Natural killer cell (primary cell): ENCODE measurements at regions not wholly inside any gene's neighbourhood (a gene's known extent, or its start where the extent isn't known, plus 50 kb on each side); places are given as distances from the start of the nearest gene placed in this dataset.

Source experiments
- ATAC-seq, 3 donors: fragments of 150-1000 bp in 2 of 3; fragments of 200-7000 bp in 1 of 3; cut with Tn5 transposase; 1 replicate in 1 of 3; 2 replicates in 2 of 3; pipeline ENCODE4 v1.10.0; 2021; ENCODE audit warnings: mild to moderate bottlenecking in 2 of 3, moderate library complexity in 2 of 3
- DNase-seq, 2 donors: peaks; one replicate each; pipeline versions ENCODE4 v3.0.0 to v3.0.0-alpha.2; 2013 to 2021; ENCODE audit warnings: mixed read lengths in 1 of 2
- H3K27ac ChIP-seq: one replicate; pipeline ENCODE4 v1.5.1; 2013; ENCODE audit warnings: mild to moderate bottlenecking, low read length
- H3K27me3 ChIP-seq: one replicate; pipeline ENCODE4 v1.6.1; 2013; ENCODE audit warnings: low read length; ENCODE audit not compliant: control insufficient read depth, insufficient read depth
- H3K36me3 ChIP-seq: one replicate; pipeline ENCODE4 v1.6.1; 2013; ENCODE audit warnings: low read length; ENCODE audit not compliant: control insufficient read depth, insufficient read depth
- H3K4me1 ChIP-seq: one replicate; pipeline ENCODE4 v1.6.1; 2013; ENCODE audit warnings: low read length; ENCODE audit not compliant: control insufficient read depth, insufficient read depth
- H3K4me3 ChIP-seq: one replicate; pipeline ENCODE4 v1.5.1; 2013; ENCODE audit warnings: low read length
- H3K9me3 ChIP-seq: one replicate; pipeline ENCODE4 v1.6.1; 2013; ENCODE audit warnings: low read length; ENCODE audit not compliant: control insufficient read depth, insufficient read depth
- H3K27ac Mint-ChIP-seq, 2 donors: one replicate each; pipeline ENCODE4 v1.8.0; 2022; ENCODE audit warnings: mild to moderate bottlenecking in 2 of 2, mixed read lengths in 2 of 2, moderate library complexity in 1 of 2
- H3K27me3 Mint-ChIP-seq, 2 donors: one replicate each; pipeline ENCODE4 v1.8.0; 2022; ENCODE audit warnings: low read depth in 2 of 2, mixed read lengths in 2 of 2
- H3K36me3 Mint-ChIP-seq: one replicate; pipeline ENCODE4 v1.8.0; 2022; ENCODE audit warnings: mixed read lengths
- H3K4me1 Mint-ChIP-seq, 2 donors: one replicate each; pipeline ENCODE4 v1.8.0; 2022; ENCODE audit warnings: mixed read lengths in 2 of 2
- H3K4me3 Mint-ChIP-seq: one replicate; pipeline ENCODE4 v1.8.0; 2022; ENCODE audit warnings: mild to moderate bottlenecking, moderate library complexity, mixed read lengths
- H3K9me3 Mint-ChIP-seq, 2 donors: one replicate each; pipeline ENCODE4 v1.8.0; 2022; ENCODE audit warnings: mixed read lengths in 2 of 2
- WGBS: methylation state at CpG from one replicate; pipeline ENCODE4 v1.1.7; 2013; ENCODE audit warnings: missing lambda C conversion rate; ENCODE audit not compliant: insufficient coverage; 5-methylcytosine and 5-hydroxymethylcytosine counted together
- intact Hi-C: fragments of 100-400 bp; cut with micrococcal nuclease; formaldehyde crosslinking; loops from one replicate; pipeline ENCODE4 v1.14.2; 2022
- TF ChIP-seq, protein P1 (sequence below): fragments of 200-600 bp; IDR thresholded peaks from one replicate; pipeline ENCODE4 v1.8.0; 2022; ENCODE audit warnings: antibody characterized with exemption

DNA sequence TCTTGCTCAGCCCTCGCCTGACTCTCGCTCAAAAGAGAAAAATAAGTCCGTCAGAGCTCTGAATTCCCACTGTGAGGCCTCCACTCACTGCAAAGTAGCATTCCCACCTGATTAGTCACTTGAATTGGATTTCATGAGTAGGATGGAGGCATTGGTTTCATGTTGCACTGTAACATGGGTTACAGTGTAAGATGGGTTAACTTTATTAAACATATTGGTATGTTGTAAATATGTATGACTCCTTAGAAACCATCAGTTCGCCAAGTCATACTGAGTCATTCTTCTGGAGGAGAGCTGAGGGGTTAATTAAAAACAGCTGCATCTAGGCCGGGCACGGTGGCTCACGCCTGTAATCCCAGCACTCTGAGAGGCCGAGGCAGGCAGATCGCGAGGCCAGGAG is 93.8 kb upstream of the BNC2 start:
- H3K9me3 ChIP-seq, result peaks cover 4% of the 10 kb centered on the region
- no peaks in the 10 kb centered on the region for H3K27me3 ChIP-seq
- no peak for ATAC-seq
- no peak for DNase-seq
- WGBS, result 98% methylated on average over 10 of the region's 10 CpGs
- H3K4me3 Mint-ChIP-seq, result no peak overlapping the region
- H3K27ac ChIP-seq, result no peak overlapping the region
- H3K4me3 ChIP-seq, result no peak overlapping the region
- no peaks in the 10 kb centered on the region for H3K36me3 Mint-ChIP-seq
- H3K9me3 Mint-ChIP-seq, result peaks cover 0 to 3% of the 10 kb centered on the region in 2 donors
- no peaks in the 10 kb centered on the region for H3K36me3 ChIP-seq
- peaks cover 0 to 3% of the 10 kb centered on the region in 2 donors for H3K27me3 Mint-ChIP-seq
- H3K4me1 Mint-ChIP-seq, result no peaks in the 10 kb centered on the region
- H3K27ac Mint-ChIP-seq, result no peak overlapping the region
- TF ChIP-seq, protein P1, sequence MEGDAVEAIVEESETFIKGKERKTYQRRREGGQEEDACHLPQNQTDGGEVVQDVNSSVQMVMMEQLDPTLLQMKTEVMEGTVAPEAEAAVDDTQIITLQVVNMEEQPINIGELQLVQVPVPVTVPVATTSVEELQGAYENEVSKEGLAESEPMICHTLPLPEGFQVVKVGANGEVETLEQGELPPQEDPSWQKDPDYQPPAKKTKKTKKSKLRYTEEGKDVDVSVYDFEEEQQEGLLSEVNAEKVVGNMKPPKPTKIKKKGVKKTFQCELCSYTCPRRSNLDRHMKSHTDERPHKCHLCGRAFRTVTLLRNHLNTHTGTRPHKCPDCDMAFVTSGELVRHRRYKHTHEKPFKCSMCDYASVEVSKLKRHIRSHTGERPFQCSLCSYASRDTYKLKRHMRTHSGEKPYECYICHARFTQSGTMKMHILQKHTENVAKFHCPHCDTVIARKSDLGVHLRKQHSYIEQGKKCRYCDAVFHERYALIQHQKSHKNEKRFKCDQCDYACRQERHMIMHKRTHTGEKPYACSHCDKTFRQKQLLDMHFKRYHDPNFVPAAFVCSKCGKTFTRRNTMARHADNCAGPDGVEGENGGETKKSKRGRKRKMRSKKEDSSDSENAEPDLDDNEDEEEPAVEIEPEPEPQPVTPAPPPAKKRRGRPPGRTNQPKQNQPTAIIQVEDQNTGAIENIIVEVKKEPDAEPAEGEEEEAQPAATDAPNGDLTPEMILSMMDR, result no peak
- H3K4me1 ChIP-seq, result no peaks in the 10 kb centered on the region
- intact Hi-C loops, result no loop called here

DNA sequence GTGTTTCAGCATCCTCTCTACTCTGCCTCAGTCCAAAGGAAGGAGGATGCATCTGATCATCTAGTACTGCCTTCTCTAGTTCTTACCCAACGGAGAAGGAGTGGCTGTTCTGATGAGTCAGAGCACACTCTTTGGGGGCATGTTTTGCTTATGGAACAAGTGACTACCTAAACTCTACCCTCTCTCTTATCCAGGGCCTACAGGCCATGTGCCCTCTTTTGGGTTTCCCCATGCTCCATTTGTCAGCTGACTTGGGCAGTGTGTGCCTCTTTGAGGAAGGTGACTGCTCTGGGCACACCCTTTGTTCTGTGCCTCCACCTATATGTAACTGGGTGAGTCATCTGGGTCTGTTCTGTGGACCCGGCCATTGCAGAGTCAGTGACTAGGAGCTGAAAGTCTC is 89.6 kb upstream of the BNC2 start:
- Histone ChIP-seq H3K4me3 (no peak overlapping the region), H3K9me3 (peaks cover 4% of the 10 kb centered on the region), H3K27me3 (no peaks in the 10 kb centered on the region), H3K27ac (no peak overlapping the region), H3K36me3 (no peaks in the 10 kb centered on the region), H3K4me1 (no peaks in the 10 kb centered on the region)
- Mint-ChIP-seq H3K9me3 (peaks cover 0 to 3% of the 10 kb centered on the region in 2 donors), H3K27me3 (peaks cover 0 to 6% of the 10 kb centered on the region in 2 donors), H3K4me3 (no peak overlapping the region), H3K36me3 (no peaks in the 10 kb centered on the region), H3K27ac (no peak overlapping the region), H3K4me1 (peaks cover 0 to under 1% of the 10 kb centered on the region in 2 donors)
- TF ChIP-seq, protein P1, result no peak
- no peak for DNase-seq
- no peak for ATAC-seq
- intact Hi-C loops, result no loop called here
- WGBS, result 81% methylated on average over 1 of the region's 2 CpGs

DNA sequence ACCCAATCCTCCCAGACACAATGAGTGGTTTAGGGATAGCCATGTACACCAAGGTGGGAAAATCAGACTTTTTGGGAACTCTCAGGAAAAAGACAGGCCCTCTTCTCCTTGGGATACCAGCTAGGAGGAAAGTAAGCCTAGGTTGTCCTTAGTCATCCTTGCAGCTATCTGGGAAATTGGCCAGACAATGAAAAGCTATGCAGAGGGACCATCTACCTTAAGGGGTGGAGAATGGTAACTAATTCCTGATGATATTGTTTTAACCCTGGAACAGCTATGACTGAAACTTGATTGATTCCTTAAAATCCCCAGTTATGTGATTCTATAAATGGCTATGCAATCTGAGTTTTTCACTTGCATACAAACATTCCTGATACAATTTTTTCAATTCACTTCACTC is 88.9 kb upstream of the BNC2 start:
- Mint-ChIP-seq H3K27ac (no peak overlapping the region), H3K4me3 (no peak overlapping the region), H3K9me3 (peaks cover 0 to 3% of the 10 kb centered on the region in 2 donors), H3K4me1 (peaks cover 0 to 6% of the 10 kb centered on the region in 2 donors), H3K36me3 (no peaks in the 10 kb centered on the region), H3K27me3 (peaks cover 0 to 6% of the 10 kb centered on the region in 2 donors)
- H3K9me3 ChIP-seq, result peaks cover 4% of the 10 kb centered on the region
- intact Hi-C loops, result no loop called here
- no peaks in the 10 kb centered on the region for H3K27me3 ChIP-seq
- DNase-seq, result no peak
- TF ChIP-seq, protein P1, result no peak
- no peaks in the 10 kb centered on the region for H3K36me3 ChIP-seq
- no peak overlapping the region for H3K4me3 ChIP-seq
- H3K27ac ChIP-seq, result no peak overlapping the region
- no peak for ATAC-seq
- H3K4me1 ChIP-seq, result no peaks in the 10 kb centered on the region

DNA sequence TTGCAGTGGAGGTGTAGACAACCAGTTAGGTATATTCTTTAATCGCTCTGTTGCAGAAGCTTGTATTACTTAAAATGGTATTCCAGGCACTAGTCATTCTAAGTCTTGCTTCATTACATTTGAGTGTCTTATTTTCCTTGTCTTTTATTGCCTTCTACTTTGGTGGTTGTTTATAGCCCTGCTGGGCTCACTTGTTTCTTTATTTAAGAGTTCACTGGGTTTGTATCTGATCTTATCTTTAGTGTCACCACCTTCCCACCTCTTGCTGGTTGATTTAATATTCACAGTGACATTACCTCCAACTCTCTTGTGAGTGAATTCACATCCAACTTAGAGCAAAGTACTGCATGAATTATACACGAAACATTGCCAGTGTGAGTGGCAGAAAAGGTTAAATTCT is 83.6 kb upstream of the BNC2 start:
- peaks cover 0 to 3% of the 10 kb centered on the region in 2 donors for H3K27me3 Mint-ChIP-seq
- intact Hi-C loops, result no loop called here
- Histone ChIP-seq H3K4me1 (no peaks in the 10 kb centered on the region), H3K27ac (no peak overlapping the region), H3K27me3 (no peaks in the 10 kb centered on the region), H3K4me3 (no peak overlapping the region), H3K36me3 (no peaks in the 10 kb centered on the region), H3K9me3 (no peaks in the 10 kb centered on the region)
- DNase-seq (no peak), ATAC-seq (no peak)
- 89% methylated on average over 2 of the region's 2 CpGs for WGBS
- H3K36me3 Mint-ChIP-seq, result no peaks in the 10 kb centered on the region
- no peaks in the 10 kb centered on the region for H3K9me3 Mint-ChIP-seq
- TF ChIP-seq, protein P1, result no peak
- H3K4me3 Mint-ChIP-seq, result no peak overlapping the region
- no peak overlapping the region for H3K27ac Mint-ChIP-seq
- H3K4me1 Mint-ChIP-seq, result peaks cover 5 to 12% of the 10 kb centered on the region in 2 donors
